Adrenal gland (tissue), 5 donors: ENCODE measurements at regions not wholly inside any gene's neighbourhood (a gene's known extent, or its start where the extent isn't known, plus 50 kb on each side); places are given as distances from the start of the nearest gene placed in this dataset.

ENCODE experiments used
- CTCF ChIP-seq, 6 experiments: fragments of 450-650 bp in 4 of 6; fragments of 200-600 bp in 2 of 6; sonication (generic) in 1 of 6; IDR thresholded peaks; 1 replicate in 5 of 6; 2 replicates in 1 of 6; pipeline versions ENCODE4 v1.5.1 to v1.8.0; 2016 to 2021; ENCODE audit warnings: antibody characterized with exemption in 6 of 6, mild to moderate bottlenecking in 2 of 6, moderate library complexity in 1 of 6
- POLR2A ChIP-seq, 2 donors: fragments of 450-650 bp; IDR thresholded peaks; one replicate each; pipeline ENCODE4 v1.6.1; 2017; ENCODE audit warnings: antibody characterized with exemption in 2 of 2, mild to moderate bottlenecking in 2 of 2, moderate library complexity in 1 of 2
- donor health status: DM: no; HTN: no; CAD: no.

GRCh38 chr7:63065684-63066083, 933.0 kb upstream of the ZNF722 start:
- TF ChIP-seq CTCF (IDR thresholded peaks at IDR 0.05) (no peak), POLR2A (IDR thresholded peaks at IDR 0.05) (no peak)
